ENCODE measurements at regions not wholly inside any gene's neighbourhood (a gene's known extent, or its start where the extent isn't known, plus 50 kb on each side); places are given as distances from the start of the nearest gene placed in this dataset.
"Not testable (repeated sequence)": the region's sequence is repeated elsewhere in the genome, so short reads cannot be mapped to it uniquely, and the experiment has no call there.

DNA sequence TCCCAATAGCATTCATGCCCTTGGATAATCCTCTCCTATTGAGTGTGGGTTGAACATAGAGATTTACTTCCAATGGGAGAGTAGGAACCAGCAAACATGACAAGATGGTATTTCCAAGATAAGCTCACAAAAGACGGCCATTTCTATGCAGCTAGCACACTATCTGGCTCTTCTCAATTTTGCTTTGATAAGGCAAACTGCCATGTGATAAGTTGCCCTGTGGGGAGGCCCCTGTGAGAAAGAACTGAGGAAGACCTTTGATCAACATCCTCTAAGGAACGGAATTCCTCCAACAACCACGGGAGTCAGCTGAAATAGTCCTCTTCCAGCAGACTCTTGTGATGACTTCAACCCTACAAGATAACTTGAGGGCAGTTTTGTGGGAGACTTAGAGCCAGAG is 211.9 kb upstream of the TRPM3 start:
- Mint-ChIP-seq H3K9me3 (no peaks in the 10 kb centered on the region), H3K4me3 (no peak overlapping the region), H3K27ac (no peak overlapping the region), H3K4me1 (ENCODE audit: low read depth) (no peaks in the 10 kb centered on the region), H3K36me3 (no peaks in the 10 kb centered on the region), H3K27me3 (peaks cover 6% of the 10 kb centered on the region)
- ChIA-PET CTCF (no interaction called here), POLR2A (no interaction called here)
- intact Hi-C loops (cut with micrococcal nuclease), result no loop called here
- DNase-seq, result no peak

DNA sequence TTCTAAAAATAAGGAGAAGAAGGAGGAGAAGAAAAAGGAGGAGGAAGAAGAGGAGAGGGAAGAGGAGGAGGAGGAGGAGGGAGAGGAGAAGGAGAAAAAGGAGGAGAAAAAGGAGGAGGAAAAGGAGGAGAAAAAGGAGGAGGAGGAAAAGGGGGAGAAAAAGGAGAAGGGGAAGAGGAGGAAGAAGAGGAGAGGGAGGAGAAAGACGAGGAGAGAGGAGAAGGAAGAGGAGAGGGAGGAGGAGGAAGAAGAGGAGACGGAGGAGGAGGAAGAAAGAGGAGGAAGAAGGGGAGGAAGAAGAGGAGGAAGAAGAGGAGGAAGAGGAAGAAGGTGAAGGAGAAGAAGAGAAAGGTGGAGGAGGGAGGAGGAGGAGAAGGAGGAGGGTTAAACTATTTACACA is 210.2 kb upstream of the TRPM3 start:
- Mint-ChIP-seq H3K27me3 (peaks cover 4% of the 10 kb centered on the region), H3K9me3 (no peaks in the 10 kb centered on the region), H3K4me1 (ENCODE audit: low read depth) (no peaks in the 10 kb centered on the region), H3K27ac (no peak overlapping the region), H3K36me3 (no peaks in the 10 kb centered on the region), H3K4me3 (no peak overlapping the region)
- no peak for DNase-seq
- ChIA-PET POLR2A (no interaction called here), CTCF (no interaction called here)
- intact Hi-C loops (cut with micrococcal nuclease), result no loop called here

DNA sequence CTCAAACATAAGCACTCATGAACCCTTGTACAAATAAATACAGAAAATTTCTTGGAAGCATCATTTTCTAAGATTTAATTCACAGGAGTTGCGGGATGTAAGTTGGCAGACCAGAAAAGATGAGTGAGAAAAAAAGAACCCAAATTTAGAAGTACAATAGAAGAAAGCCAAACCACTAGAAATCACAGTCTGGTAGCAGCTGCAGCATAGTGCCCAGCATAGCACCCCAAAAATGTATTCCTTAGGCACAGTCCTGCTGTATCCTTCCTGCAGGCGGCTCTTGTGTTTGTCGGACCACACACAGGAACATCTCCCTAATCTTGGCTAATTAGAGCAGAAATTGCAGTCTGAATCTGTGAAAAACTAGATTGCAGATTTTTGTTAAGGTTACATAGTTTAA is 208.5 kb upstream of the TRPM3 start:
- Mint-ChIP-seq H3K27me3 (peaks cover 4% of the 10 kb centered on the region), H3K4me3 (no peak overlapping the region), H3K4me1 (ENCODE audit: low read depth) (no peaks in the 10 kb centered on the region), H3K27ac (no peak overlapping the region), H3K36me3 (no peaks in the 10 kb centered on the region), H3K9me3 (no peaks in the 10 kb centered on the region)
- POLR2A ChIA-PET, result no interaction called here
- DNase-seq, result no peak
- intact Hi-C loops (cut with micrococcal nuclease), result loop anchor here (2.0 kb wide), 1 partner anchor 19 kb away; no protein-coding TSS in a partner anchor
- CTCF ChIA-PET, result no interaction called here

DNA sequence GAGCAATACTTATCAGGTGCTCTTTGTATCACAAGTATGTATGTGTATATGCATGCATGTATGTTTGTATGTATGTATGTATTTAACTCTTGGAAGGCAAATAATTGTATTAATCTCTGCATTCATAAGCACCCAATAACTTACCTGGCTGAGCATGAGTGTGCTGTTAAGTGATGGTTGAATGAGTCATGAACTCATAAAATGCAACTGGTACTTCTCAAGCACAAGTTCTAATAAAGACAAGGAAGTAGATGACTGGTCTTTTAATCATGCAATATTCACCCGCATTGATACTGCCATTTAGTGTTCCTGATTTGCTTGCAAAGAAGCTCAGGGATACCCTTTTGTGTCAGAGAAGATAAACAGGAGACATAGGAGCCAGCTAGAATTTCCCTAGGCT is 204.9 kb upstream of the TRPM3 start:
- no peak overlapping the region for H3K4me3 Mint-ChIP-seq
- CTCF ChIA-PET, result no interaction called here
- H3K36me3 Mint-ChIP-seq, result no peaks in the 10 kb centered on the region
- H3K4me1 Mint-ChIP-seq (ENCODE audit: low read depth), result no peaks in the 10 kb centered on the region
- no peaks in the 10 kb centered on the region for H3K9me3 Mint-ChIP-seq
- H3K27ac Mint-ChIP-seq, result no peak overlapping the region
- no peak for DNase-seq
- H3K27me3 Mint-ChIP-seq, result peaks cover 4% of the 10 kb centered on the region
- POLR2A ChIA-PET, result no interaction called here
- intact Hi-C loops (cut with micrococcal nuclease), result no loop called here

DNA sequence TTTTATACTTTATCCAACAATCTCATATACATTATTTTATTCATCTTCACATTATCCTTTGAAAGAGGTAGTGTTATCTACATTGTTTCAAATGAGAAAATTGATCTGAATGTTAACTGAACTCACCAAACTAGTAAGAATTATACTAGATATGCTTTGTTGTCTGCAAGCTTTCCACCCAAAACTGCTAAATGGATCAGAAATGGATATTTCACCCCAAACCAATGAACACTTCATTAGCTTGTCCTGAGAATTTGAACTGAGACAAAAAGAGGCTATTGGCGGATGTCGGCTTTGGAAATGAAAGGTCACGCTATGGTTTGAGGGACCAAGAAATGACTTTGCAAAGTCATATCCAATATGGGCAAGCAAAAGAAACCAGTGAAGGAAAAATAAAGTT is 201.9 kb upstream of the TRPM3 start:
- Mint-ChIP-seq H3K27me3 (peaks cover 3% of the 10 kb centered on the region), H3K27ac (no peak overlapping the region), H3K9me3 (no peaks in the 10 kb centered on the region), H3K4me1 (ENCODE audit: low read depth) (no peaks in the 10 kb centered on the region), H3K4me3 (no peak overlapping the region), H3K36me3 (no peaks in the 10 kb centered on the region)
- CTCF ChIA-PET, result no interaction called here
- POLR2A ChIA-PET, result no interaction called here
- intact Hi-C loops (cut with micrococcal nuclease), result no loop called here
- no peak for DNase-seq

DNA sequence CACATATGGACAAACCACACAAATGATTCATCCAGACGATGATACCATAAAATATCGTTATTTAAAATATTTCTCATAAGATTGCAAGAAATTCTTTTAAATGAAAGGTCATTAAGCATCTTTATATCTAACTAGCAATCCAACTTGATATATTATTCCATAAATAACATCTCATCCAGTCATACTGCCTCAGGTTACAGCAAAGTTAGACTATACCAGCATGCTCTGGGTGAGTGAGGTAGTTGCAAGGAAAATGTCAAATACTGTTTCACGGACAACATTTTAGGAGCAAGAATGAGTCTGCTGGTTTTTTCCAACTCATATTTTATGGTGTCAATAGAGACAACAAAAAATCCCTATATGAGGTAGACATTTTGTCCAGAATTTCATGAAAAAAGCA is 200.9 kb upstream of the TRPM3 start:
- Mint-ChIP-seq H3K27me3 (peaks cover 3% of the 10 kb centered on the region), H3K4me1 (ENCODE audit: low read depth) (no peaks in the 10 kb centered on the region), H3K36me3 (no peaks in the 10 kb centered on the region), H3K27ac (no peak overlapping the region), H3K9me3 (no peaks in the 10 kb centered on the region), H3K4me3 (no peak overlapping the region)
- no peak for DNase-seq
- intact Hi-C loops (cut with micrococcal nuclease), result no loop called here
- CTCF ChIA-PET, result no interaction called here
- POLR2A ChIA-PET, result no interaction called here

DNA sequence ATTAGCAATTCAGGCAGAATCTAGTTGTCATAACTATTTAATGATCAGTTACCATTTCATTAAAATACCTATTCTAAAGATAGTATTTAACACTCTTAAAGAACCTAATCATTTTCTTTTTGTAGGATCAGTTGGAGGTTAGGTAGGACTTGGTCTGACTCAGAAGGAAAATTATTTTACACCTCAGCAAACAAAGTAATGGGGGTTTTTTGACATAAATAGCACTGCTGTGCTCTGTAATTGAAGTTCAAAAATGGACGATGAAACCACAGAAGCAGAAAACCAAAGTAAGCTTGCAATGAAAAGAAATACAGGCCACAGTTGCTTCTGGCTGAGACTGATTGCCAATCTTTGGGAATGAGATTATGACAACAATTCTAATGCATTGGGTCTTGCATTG is 187.0 kb upstream of the TRPM3 start:
- no peaks in the 10 kb centered on the region for H3K9me3 Mint-ChIP-seq
- no peaks in the 10 kb centered on the region for H3K36me3 Mint-ChIP-seq
- no peak for DNase-seq
- intact Hi-C loops (cut with micrococcal nuclease), result no loop called here
- no peaks in the 10 kb centered on the region for H3K4me1 Mint-ChIP-seq (ENCODE audit: low read depth)
- H3K27me3 Mint-ChIP-seq, result peaks cover 2% of the 10 kb centered on the region
- ChIA-PET CTCF (interaction anchor here (1.3 kb wide), 1 partner anchor 24 kb away, joined by 4 read pairs; no protein-coding TSS in a partner anchor), POLR2A (no interaction called here)
- no peak overlapping the region for H3K27ac Mint-ChIP-seq
- no peak overlapping the region for H3K4me3 Mint-ChIP-seq

DNA sequence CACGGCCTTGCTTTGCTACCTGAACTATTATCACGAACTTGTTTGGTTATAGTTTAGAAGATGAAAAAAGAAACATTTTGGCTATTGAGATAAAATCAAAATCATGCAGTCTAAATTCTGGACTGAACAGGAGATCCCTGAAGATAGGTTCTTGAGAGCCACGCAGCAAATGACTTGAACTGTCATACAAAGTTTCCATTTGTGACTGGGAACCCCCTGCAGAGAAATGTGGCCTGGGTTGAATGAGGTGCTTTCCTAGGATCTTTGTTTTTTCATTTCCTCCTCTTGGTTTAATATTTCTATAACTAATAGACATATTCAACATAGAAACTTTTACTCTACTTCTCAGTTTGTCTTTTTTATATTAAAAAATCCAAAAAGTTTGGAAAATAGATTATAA is 184.7 kb upstream of the TRPM3 start:
- ChIA-PET CTCF (no interaction called here), POLR2A (no interaction called here)
- no peak for DNase-seq
- Mint-ChIP-seq H3K27ac (no peak overlapping the region), H3K27me3 (no peaks in the 10 kb centered on the region), H3K4me3 (no peak overlapping the region), H3K4me1 (ENCODE audit: low read depth) (no peaks in the 10 kb centered on the region), H3K36me3 (no peaks in the 10 kb centered on the region), H3K9me3 (no peaks in the 10 kb centered on the region)
- intact Hi-C loops (cut with micrococcal nuclease), result no loop called here

DNA sequence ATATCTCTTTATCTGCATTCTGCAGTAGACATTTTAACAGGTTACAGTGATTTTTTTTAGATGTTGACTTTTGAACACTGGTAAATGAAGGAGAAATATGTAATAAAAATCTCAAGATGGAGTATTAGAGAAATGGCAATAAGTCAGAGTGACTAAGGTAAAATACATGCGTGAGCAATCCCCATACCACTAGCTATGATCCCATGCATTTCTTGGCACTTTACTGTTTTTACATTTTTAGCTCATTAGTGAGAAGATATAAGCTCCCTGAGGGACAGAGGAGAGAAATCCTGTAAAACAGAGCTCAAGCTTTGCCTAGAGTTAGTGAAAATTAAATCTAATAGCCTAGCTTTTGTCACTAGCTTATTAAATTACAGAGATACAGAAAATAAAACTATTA is 181.9 kb upstream of the TRPM3 start:
- Mint-ChIP-seq H3K4me1 (ENCODE audit: low read depth) (no peaks in the 10 kb centered on the region), H3K27ac (no peak overlapping the region), H3K36me3 (no peaks in the 10 kb centered on the region), H3K27me3 (no peaks in the 10 kb centered on the region), H3K9me3 (no peaks in the 10 kb centered on the region), H3K4me3 (no peak overlapping the region)
- DNase-seq, result no peak
- intact Hi-C loops (cut with micrococcal nuclease), result no loop called here
- ChIA-PET CTCF (no interaction called here), POLR2A (no interaction called here)

DNA sequence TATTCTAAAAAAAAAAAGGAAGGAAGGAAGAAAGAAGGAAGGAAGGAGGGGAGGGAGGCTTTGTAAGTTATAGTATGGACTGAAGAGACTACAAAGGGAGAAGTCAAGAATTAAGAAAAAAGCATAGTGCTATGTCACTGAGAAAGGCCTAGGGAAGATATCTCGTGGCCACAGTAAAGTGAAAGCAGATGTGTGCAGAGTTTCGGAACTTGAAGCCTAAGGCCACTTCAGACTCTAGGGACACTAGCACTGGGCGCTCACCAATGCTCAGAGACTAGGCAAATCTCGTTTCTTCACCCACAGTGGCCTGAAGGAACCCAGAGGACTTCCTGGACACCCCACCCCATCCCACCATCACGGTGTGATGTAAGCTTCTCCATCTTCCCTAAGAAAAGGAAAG is 181.4 kb upstream of the TRPM3 start:
- CTCF ChIA-PET, result no interaction called here
- intact Hi-C loops (cut with micrococcal nuclease), result no loop called here
- no peak overlapping the region for H3K4me3 Mint-ChIP-seq
- H3K4me1 Mint-ChIP-seq (ENCODE audit: low read depth), result no peaks in the 10 kb centered on the region
- no peaks in the 10 kb centered on the region for H3K9me3 Mint-ChIP-seq
- H3K27me3 Mint-ChIP-seq, result peaks cover 4% of the 10 kb centered on the region
- H3K27ac Mint-ChIP-seq, result no peak overlapping the region
- DNase-seq, result no peak
- no peaks in the 10 kb centered on the region for H3K36me3 Mint-ChIP-seq
- POLR2A ChIA-PET, result no interaction called here

DNA sequence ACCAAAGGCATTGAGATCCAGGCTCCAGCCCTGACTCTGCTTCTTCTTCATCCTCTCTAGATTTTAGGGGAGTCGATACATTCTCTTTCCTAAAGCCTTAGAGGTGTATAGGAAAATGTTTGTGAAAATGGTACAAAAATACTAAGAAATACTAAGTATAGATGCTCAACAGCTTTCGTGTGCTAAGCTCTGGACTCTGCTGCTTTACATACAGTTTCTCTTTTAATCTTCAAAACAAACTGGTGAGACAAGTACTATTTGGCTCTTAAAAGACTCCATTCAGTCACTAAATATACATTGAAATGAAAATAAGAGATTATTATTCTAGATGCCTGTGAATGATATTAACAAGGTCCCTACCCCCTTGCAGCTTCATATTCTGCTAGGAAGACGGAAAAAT is 174.5 kb upstream of the TRPM3 start:
- intact Hi-C loops (cut with micrococcal nuclease), result no loop called here
- H3K4me1 Mint-ChIP-seq (ENCODE audit: low read depth), result no peaks in the 10 kb centered on the region
- peaks cover 5% of the 10 kb centered on the region for H3K27me3 Mint-ChIP-seq
- ChIA-PET POLR2A (no interaction called here), CTCF (interaction anchor here (2.0 kb wide), 1 partner anchor 10 kb away, joined by 6 read pairs; no protein-coding TSS in a partner anchor)
- no peak overlapping the region for H3K4me3 Mint-ChIP-seq
- H3K9me3 Mint-ChIP-seq, result no peaks in the 10 kb centered on the region
- DNase-seq, result no peak
- H3K27ac Mint-ChIP-seq, result no peak overlapping the region
- H3K36me3 Mint-ChIP-seq, result no peaks in the 10 kb centered on the region

DNA sequence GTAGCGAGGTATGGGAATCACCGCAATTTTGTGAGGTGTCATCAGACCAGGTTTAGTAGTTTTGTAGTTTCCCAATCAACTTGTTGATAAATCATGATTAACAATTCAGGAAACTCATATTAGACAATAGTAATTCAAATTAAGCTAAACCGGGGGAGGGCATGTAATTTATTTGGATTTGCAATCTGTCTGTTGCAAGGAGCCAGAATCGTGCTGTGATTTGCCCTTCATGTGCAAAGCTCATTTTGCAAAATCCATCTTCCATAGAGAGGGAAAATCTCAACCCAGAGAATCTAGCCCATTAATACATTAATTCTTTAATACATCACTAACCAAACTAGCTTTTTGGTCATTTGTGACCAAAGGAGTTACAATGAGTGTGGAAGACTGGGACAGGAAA is 164.7 kb upstream of the TRPM3 start:
- no peak for DNase-seq
- ChIA-PET CTCF (interaction anchor here (0.8 to 3.2 kb wide), 9 partner anchors 9 to 738 kb away, joined by 3 to 19 read pairs (median 6); no protein-coding TSS in a partner anchor), POLR2A (no interaction called here)
- no peaks in the 10 kb centered on the region for H3K27me3 Mint-ChIP-seq
- no peaks in the 10 kb centered on the region for H3K4me1 Mint-ChIP-seq (ENCODE audit: low read depth)
- no peaks in the 10 kb centered on the region for H3K36me3 Mint-ChIP-seq
- no peaks in the 10 kb centered on the region for H3K9me3 Mint-ChIP-seq
- no peak overlapping the region for H3K4me3 Mint-ChIP-seq
- no peak overlapping the region for H3K27ac Mint-ChIP-seq
- intact Hi-C loops (cut with micrococcal nuclease), result loop anchor here (5.0 kb wide), 1 partner anchor 741 kb away; no protein-coding TSS in a partner anchor

DNA sequence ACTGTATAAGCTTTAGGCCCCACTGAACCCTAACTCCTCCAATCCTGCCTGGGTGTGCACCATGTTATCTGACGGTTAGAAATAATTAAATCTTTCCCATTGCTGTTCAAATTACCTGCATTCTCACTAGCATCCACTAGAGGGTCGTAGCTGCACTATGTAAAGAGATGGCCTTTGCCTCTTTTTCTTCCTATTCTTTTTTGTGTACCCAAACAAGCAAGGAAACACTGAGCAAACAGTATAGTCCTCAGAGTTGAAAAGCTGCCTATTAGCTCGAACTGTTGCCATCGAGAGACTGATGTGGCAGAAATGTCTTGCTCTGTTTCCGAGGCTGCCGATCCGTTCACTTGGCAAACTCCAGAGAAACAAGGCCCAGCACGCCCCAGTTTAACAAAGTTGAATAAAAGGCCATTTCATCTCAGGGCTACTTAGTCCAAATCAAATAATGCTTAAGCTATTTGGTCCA is 163.8 kb upstream of the TRPM3 start:
- no peak overlapping the region for H3K27ac Mint-ChIP-seq
- no peaks in the 10 kb centered on the region for H3K9me3 Mint-ChIP-seq
- peak; percentile 16 for DNase-seq
- CTCF ChIA-PET, result interaction anchor here (0.6 to 3.2 kb wide), 22 partner anchors 8 to 739 kb away, joined by 3 to 19 read pairs (median 4); partner anchors contain the start of gene CEMIP2
- no peak overlapping the region for H3K4me3 Mint-ChIP-seq
- POLR2A ChIA-PET, result no interaction called here
- H3K27me3 Mint-ChIP-seq, result no peaks in the 10 kb centered on the region
- intact Hi-C loops (cut with micrococcal nuclease), result loop anchor here (1.0 to 5.0 kb wide), 3 partner anchors 484 to 742 kb away; no protein-coding TSS in a partner anchor
- H3K4me1 Mint-ChIP-seq (ENCODE audit: low read depth), result no peaks in the 10 kb centered on the region
- no peaks in the 10 kb centered on the region for H3K36me3 Mint-ChIP-seq

DNA sequence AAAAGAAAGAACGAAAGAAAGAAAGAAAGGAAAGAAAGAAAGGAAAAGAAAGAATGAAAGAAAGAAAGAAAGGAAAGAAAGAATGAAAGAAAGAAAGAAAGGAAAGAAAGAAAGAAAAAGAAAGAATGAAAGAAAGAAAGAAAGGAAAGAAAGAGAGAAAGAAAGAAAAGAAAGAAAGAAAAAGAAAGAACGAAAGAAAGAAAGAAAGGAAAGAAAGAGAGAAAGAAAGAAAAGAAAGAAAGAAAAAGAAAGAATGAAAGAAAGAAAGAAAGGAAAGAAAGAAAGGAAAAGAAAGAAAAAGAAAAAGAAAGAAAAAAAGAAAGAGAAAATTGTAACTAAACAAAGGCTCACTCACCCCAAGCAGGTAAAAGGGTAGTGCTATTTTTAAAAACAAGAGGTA is 160.7 kb upstream of the TRPM3 start:
- H3K27ac Mint-ChIP-seq; intact Hi-C loops (cut with micrococcal nuclease); H3K27me3 Mint-ChIP-seq; H3K4me3 Mint-ChIP-seq; POLR2A ChIA-PET; H3K4me1 Mint-ChIP-seq (ENCODE audit: low read depth); H3K9me3 Mint-ChIP-seq; H3K36me3 Mint-ChIP-seq; DNase-seq; CTCF ChIA-PET: not testable (repeated sequence)

All from activated CD4-positive, alpha-beta memory T cell treated with anti-CD3 and anti-CD28 coated beads for 36 hours (primary cell).